IMR-90 (cell line): ENCODE measurements at regions not wholly inside any gene's neighbourhood (a gene's known extent, or its start where the extent isn't known, plus 50 kb on each side); places are given as distances from the start of the nearest gene placed in this dataset.

Source experiments
- CEBPB ChIP-seq: IDR thresholded peaks from 2 replicates; pipeline ENCODE4 v1.6.1; 2012; ENCODE audit warnings: low read depth, low read length, improper control_type of control experiment
- CHD1 ChIP-seq: IDR thresholded peaks from 2 replicates; pipeline ENCODE4 v1.6.1; 2012; ENCODE audit warnings: low read depth, low read length, improper control_type of control experiment
- CTCF ChIP-seq: conservative IDR thresholded peaks from 2 replicates; pipeline ENCODE4 v1.5.1; 2012; ENCODE audit warnings: mild to moderate bottlenecking, low read depth, low read length, improper control_type of control experiment
- MAFK ChIP-seq: IDR thresholded peaks from 2 replicates; pipeline ENCODE4 v1.6.1; 2012; ENCODE audit warnings: low read depth, low read length, improper control_type of control experiment
- MAZ ChIP-seq: IDR thresholded peaks from 2 replicates; pipeline ENCODE4 v1.6.1; 2012; ENCODE audit warnings: low read depth, mild to moderate bottlenecking, low read length, improper control_type of control experiment, moderate library complexity, borderline replicate concordance
- NFE2L2 ChIP-seq: fragments of 150-350 bp; IDR thresholded peaks from 2 replicates; pipeline ENCODE4 v1.6.1; 2016; ENCODE audit warnings: low read depth, mild to moderate bottlenecking, low read length
- POLR2A ChIP-seq: IDR thresholded peaks from 2 replicates; pipeline ENCODE4 v1.6.1; 2012; ENCODE audit warnings: mild to moderate bottlenecking, low read depth, low read length
- RAD21 ChIP-seq: IDR thresholded peaks from 2 replicates; pipeline ENCODE4 v1.6.1; 2012; ENCODE audit warnings: low read length, improper control_type of control experiment
- RCOR1 ChIP-seq: IDR thresholded peaks from 2 replicates; pipeline ENCODE4 v1.6.1; 2012; ENCODE audit warnings: mild to moderate bottlenecking, low read length, improper control_type of control experiment; ENCODE audit not compliant: insufficient replicate concordance
- RFX5 ChIP-seq: IDR thresholded peaks from 2 replicates; pipeline ENCODE4 v1.8.0; 2012; ENCODE audit warnings: low read depth, mild to moderate bottlenecking, low read length, moderate library complexity
- SMC3 ChIP-seq: fragments of 150-350 bp; IDR thresholded peaks from 2 replicates; pipeline ENCODE4 v1.6.1; 2016; ENCODE audit warnings: low read depth, mild to moderate bottlenecking, antibody characterized with exemption, low read length, moderate library complexity
- TF ChIP-seq, protein P1 (sequence below): fragments of 150-350 bp; IDR thresholded peaks from 2 replicates; pipeline ENCODE4 v1.6.1; 2017; ENCODE audit warnings: mild to moderate bottlenecking, antibody characterized with exemption, low read length, low read depth

- TF ChIP-seq CTCF, result no peak
- no peak for TF ChIP-seq POLR2A
- no peak for TF ChIP-seq CEBPB
- TF ChIP-seq, protein P1, sequence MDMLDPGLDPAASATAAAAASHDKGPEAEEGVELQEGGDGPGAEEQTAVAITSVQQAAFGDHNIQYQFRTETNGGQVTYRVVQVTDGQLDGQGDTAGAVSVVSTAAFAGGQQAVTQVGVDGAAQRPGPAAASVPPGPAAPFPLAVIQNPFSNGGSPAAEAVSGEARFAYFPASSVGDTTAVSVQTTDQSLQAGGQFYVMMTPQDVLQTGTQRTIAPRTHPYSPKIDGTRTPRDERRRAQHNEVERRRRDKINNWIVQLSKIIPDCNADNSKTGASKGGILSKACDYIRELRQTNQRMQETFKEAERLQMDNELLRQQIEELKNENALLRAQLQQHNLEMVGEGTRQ, result no peak
- no peak for TF ChIP-seq SMC3
- TF ChIP-seq RFX5, result no peak
- TF ChIP-seq RAD21, result no peak
- TF ChIP-seq NFE2L2, result no peak
- no peak for TF ChIP-seq RCOR1
- TF ChIP-seq MAZ, result no peak
- no peak for TF ChIP-seq CHD1
- no peak for TF ChIP-seq MAFK
These were observed 324.9 kb upstream of the PPARGC1A start for GRCh38 chr4:24214796-24215195.
